Astrocyte of the spinal cord (primary cell): ENCODE measurements at regions not wholly inside any gene's neighbourhood (a gene's known extent, or its start where the extent isn't known, plus 50 kb on each side); places are given as distances from the start of the nearest gene placed in this dataset.

ENCODE experiments used
- DNase-seq: peaks from one replicate; pipeline ENCODE4 v3.0.0; 2011; ENCODE audit warnings: low read depth, low spot score
- H3K4me3 ChIP-seq: 2 replicates; pipeline ENCODE4 v1.5.1; 2011; ENCODE audit warnings: low read depth, mild to moderate bottlenecking, low read length, moderate library complexity
- CTCF ChIP-seq: IDR thresholded peaks from 2 replicates; pipeline ENCODE4 v1.5.1; 2012; ENCODE audit warnings: low read depth, mild to moderate bottlenecking, low read length, inconsistent platforms
- in situ Hi-C: cut with HindIII; loops from 2 replicates; pipeline ENCODE4 v1.10.0; 2017; ENCODE audit warnings: low sequenced_read_pairs

DNA sequence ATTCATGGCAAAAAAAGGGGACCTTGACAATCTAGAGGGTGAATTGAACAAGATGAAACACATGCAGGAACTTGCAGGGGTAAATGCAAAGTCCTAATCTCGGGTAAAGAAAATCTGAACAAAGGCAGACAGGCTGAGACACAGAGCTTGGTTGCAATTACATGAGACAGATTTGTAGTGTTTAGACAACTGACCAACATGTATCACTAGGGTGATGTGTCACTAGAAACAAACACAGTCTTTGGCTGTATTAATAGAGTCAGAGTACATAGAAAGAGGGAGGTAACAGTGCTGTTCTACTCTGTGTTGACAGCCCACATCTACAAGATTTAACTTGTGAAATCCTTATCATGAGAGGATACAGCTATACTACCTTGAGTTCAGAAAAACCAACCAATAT is 78.1 kb upstream of the GRIK3 start:
- in situ Hi-C loops, result no loop called here
- DNase-seq, result no peak
- no peak overlapping the region for H3K4me3 ChIP-seq
- no peak for TF ChIP-seq CTCF

- TF ChIP-seq CTCF, result no peak
- no peak overlapping the region for H3K4me3 ChIP-seq
- DNase-seq, result no peak
- in situ Hi-C loops, result no loop called here
Measured at GRCh38 chr1:37113285-37113997, 79.1 kb upstream of the GRIK3 start.

GRCh38 chr1:37118790-37119189 is 84.5 kb upstream of the GRIK3 start:
- no peak for DNase-seq
- no peak overlapping the region for H3K4me3 ChIP-seq
- no peak for TF ChIP-seq CTCF
- in situ Hi-C loops, result no loop called here

- in situ Hi-C loops, result no loop called here
- no peak for DNase-seq
- H3K4me3 ChIP-seq, result no peak overlapping the region
- TF ChIP-seq CTCF, result no peak
Measured at GRCh38 chr1:37120279-37120678, 86.0 kb upstream of the GRIK3 start.

GRCh38 chr1:37123276-37124115 is 89.2 kb upstream of the GRIK3 start:
- no peak for TF ChIP-seq CTCF
- DNase-seq, result no peak
- in situ Hi-C loops, result no loop called here
- H3K4me3 ChIP-seq, result no peak overlapping the region

DNA sequence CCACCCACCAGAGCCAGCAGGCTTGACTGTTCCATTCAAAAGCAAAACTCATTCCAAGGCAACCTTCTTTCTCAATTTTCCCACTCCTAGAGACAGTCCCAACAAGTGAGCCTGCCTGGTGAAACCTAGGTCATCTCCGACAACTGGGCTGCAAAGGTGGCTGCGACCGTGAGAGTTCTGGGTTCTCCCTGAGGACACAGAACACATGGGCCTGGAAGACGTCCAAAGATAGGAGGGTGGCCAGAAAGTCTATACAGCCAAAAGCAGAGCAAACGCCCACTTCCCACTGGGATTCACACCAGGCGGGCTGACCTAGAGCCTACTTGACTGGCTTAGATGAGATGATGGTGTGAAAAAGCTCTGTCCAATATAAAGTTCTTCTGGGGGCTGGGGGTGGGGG is 90.2 kb upstream of the GRIK3 start:
- no peak for DNase-seq
- no peak overlapping the region for H3K4me3 ChIP-seq
- no peak for TF ChIP-seq CTCF
- in situ Hi-C loops, result no loop called here
